ENCODE measurements at regions not wholly inside any gene's neighbourhood (a gene's known extent, or its start where the extent isn't known, plus 50 kb on each side); places are given as distances from the start of the nearest gene placed in this dataset.
A peak's percentile ranks its signal among the peaks of the same experiment; 100 is the strongest.

- H2BK120ac ChIP-seq (ENCODE audit: low read depth, low read length): no peak overlapping the region
- no peak overlapping the region for H3K27ac ChIP-seq (ENCODE audit: low read depth, low read length)
- WGBS (ENCODE audit: extremely low coverage, insufficient coverage, low lambda C conversion rate): no CpG with 5 or more reads among the region's 5 CpGs
- no peak overlapping the region for H3K4me2 ChIP-seq (ENCODE audit: low read length)
- H3K9ac ChIP-seq (ENCODE audit: low read length): no peak overlapping the region
- DNase-seq: peak; percentile 92
- no peak overlapping the region for H4K5ac ChIP-seq (ENCODE audit: low read length)
- peak overlapping the region; percentile 57 for H2BK15ac ChIP-seq (replicated peaks; ENCODE audit: low read depth)
- H3K56ac ChIP-seq (ENCODE audit: low read length): no peak overlapping the region
- no peaks in the 10 kb centered on the region for H3K36me3 ChIP-seq (ENCODE audit: control insufficient read depth, insufficient read depth, low read length)
- peak overlapping the region; percentile 39 for H3K18ac ChIP-seq (ENCODE audit: low read length)
- H3K4ac ChIP-seq (ENCODE audit: low read depth, low read length): no peak overlapping the region
- no peaks in the 10 kb centered on the region for H3K4me1 ChIP-seq (ENCODE audit: control insufficient read depth, low read depth, low read length)
- H3K23ac ChIP-seq (ENCODE audit: low read length): no peak overlapping the region
- no peak overlapping the region for H4K8ac ChIP-seq (ENCODE audit: low read depth, low read length)
- H2BK5ac ChIP-seq (ENCODE audit: low read length): no peak overlapping the region
- no peak overlapping the region for H2AK5ac ChIP-seq (ENCODE audit: low read length)
- no peaks in the 10 kb centered on the region for H3K27me3 ChIP-seq (ENCODE audit: insufficient read depth, low read length, poor library complexity)
- H3K79me1 ChIP-seq (ENCODE audit: low read length): no peaks in the 10 kb centered on the region
- no peak overlapping the region for H3K4me3 ChIP-seq (ENCODE audit: low read length)
- H3K79me2 ChIP-seq (ENCODE audit: control insufficient read depth, insufficient read depth, low read length): no peaks in the 10 kb centered on the region
Measured at GRCh38 chr4:144374065-144374464, 233.5 kb upstream of the GYPA start.

- no peak overlapping the region for H2BK5ac ChIP-seq (ENCODE audit: low read length)
- no peak overlapping the region for H3K56ac ChIP-seq (ENCODE audit: low read length)
- H3K4ac ChIP-seq (ENCODE audit: low read depth, low read length): no peak overlapping the region
- no peaks in the 10 kb centered on the region for H3K27me3 ChIP-seq (ENCODE audit: insufficient read depth, low read length, poor library complexity)
- no peak overlapping the region for H4K5ac ChIP-seq (ENCODE audit: low read length)
- no peaks in the 10 kb centered on the region for H3K36me3 ChIP-seq (ENCODE audit: control insufficient read depth, insufficient read depth, low read length)
- no peak overlapping the region for H3K27ac ChIP-seq (ENCODE audit: low read depth, low read length)
- H4K8ac ChIP-seq (ENCODE audit: low read depth, low read length): no peak overlapping the region
- H3K4me1 ChIP-seq (ENCODE audit: control insufficient read depth, low read depth, low read length): no peaks in the 10 kb centered on the region
- H3K9ac ChIP-seq (ENCODE audit: low read length): no peak overlapping the region
- H3K23ac ChIP-seq (ENCODE audit: low read length): no peak overlapping the region
- no peak overlapping the region for H2BK15ac ChIP-seq (replicated peaks; ENCODE audit: low read depth)
- H3K79me1 ChIP-seq (ENCODE audit: low read length): no peaks in the 10 kb centered on the region
- DNase-seq: peak; percentile 51
- H2AK5ac ChIP-seq (ENCODE audit: low read length): no peak overlapping the region
- WGBS (ENCODE audit: extremely low coverage, insufficient coverage, low lambda C conversion rate): no CpG with 5 or more reads among the region's 2 CpGs
- H3K4me2 ChIP-seq (ENCODE audit: low read length): no peak overlapping the region
- no peak overlapping the region for H2BK120ac ChIP-seq (ENCODE audit: low read depth, low read length)
- no peak overlapping the region for H3K4me3 ChIP-seq (ENCODE audit: low read length)
- no peak overlapping the region for H3K18ac ChIP-seq (ENCODE audit: low read length)
- H3K79me2 ChIP-seq (ENCODE audit: control insufficient read depth, insufficient read depth, low read length): no peaks in the 10 kb centered on the region
Measured at GRCh38 chr4:144376866-144377265, 236.3 kb upstream of the GYPA start.

- Histone ChIP-seq H3K18ac (ENCODE audit: low read length) (no peak overlapping the region), H3K27ac (ENCODE audit: low read depth, low read length) (no peak overlapping the region), H3K79me1 (ENCODE audit: low read length) (no peaks in the 10 kb centered on the region), H3K4me3 (ENCODE audit: low read length) (no peak overlapping the region), H3K4ac (ENCODE audit: low read depth, low read length) (no peak overlapping the region), H3K56ac (ENCODE audit: low read length) (no peak overlapping the region), H2AK5ac (ENCODE audit: low read length) (no peak overlapping the region), H2BK120ac (ENCODE audit: low read depth, low read length) (no peak overlapping the region), H3K27me3 (ENCODE audit: insufficient read depth, low read length, poor library complexity) (no peaks in the 10 kb centered on the region), H3K23ac (ENCODE audit: low read length) (no peak overlapping the region), H3K4me2 (ENCODE audit: low read length) (no peak overlapping the region), H3K9ac (ENCODE audit: low read length) (no peak overlapping the region), H4K5ac (ENCODE audit: low read length) (no peak overlapping the region), H2BK5ac (ENCODE audit: low read length) (no peak overlapping the region), H3K4me1 (ENCODE audit: control insufficient read depth, low read depth, low read length) (no peaks in the 10 kb centered on the region), H4K8ac (ENCODE audit: low read depth, low read length) (no peak overlapping the region), H3K79me2 (ENCODE audit: control insufficient read depth, insufficient read depth, low read length) (no peaks in the 10 kb centered on the region), H2BK15ac (replicated peaks; ENCODE audit: low read depth) (no peak overlapping the region), H3K36me3 (ENCODE audit: control insufficient read depth, insufficient read depth, low read length) (no peaks in the 10 kb centered on the region)
- DNase-seq: no peak
- WGBS (ENCODE audit: extremely low coverage, insufficient coverage, low lambda C conversion rate): no CpG with 5 or more reads among the region's 1 CpG
Measured at GRCh38 chr4:144384408-144384807, 243.9 kb upstream of the GYPA start.

- no peak overlapping the region for H3K4me3 ChIP-seq (ENCODE audit: low read length)
- no peak overlapping the region for H2BK5ac ChIP-seq (ENCODE audit: low read length)
- H3K27ac ChIP-seq (ENCODE audit: low read depth, low read length): no peak overlapping the region
- no peaks in the 10 kb centered on the region for H3K4me1 ChIP-seq (ENCODE audit: control insufficient read depth, low read depth, low read length)
- no peaks in the 10 kb centered on the region for H3K79me2 ChIP-seq (ENCODE audit: control insufficient read depth, insufficient read depth, low read length)
- no CpG with 5 or more reads among the region's 2 CpGs for WGBS (ENCODE audit: extremely low coverage, insufficient coverage, low lambda C conversion rate)
- DNase-seq: no peak
- H3K23ac ChIP-seq (ENCODE audit: low read length): no peak overlapping the region
- H3K36me3 ChIP-seq (ENCODE audit: control insufficient read depth, insufficient read depth, low read length): no peaks in the 10 kb centered on the region
- no peak overlapping the region for H2BK15ac ChIP-seq (replicated peaks; ENCODE audit: low read depth)
- H3K27me3 ChIP-seq (ENCODE audit: insufficient read depth, low read length, poor library complexity): no peaks in the 10 kb centered on the region
- H3K56ac ChIP-seq (ENCODE audit: low read length): no peak overlapping the region
- no peak overlapping the region for H3K18ac ChIP-seq (ENCODE audit: low read length)
- no peak overlapping the region for H3K9ac ChIP-seq (ENCODE audit: low read length)
- no peak overlapping the region for H4K8ac ChIP-seq (ENCODE audit: low read depth, low read length)
- no peak overlapping the region for H3K4me2 ChIP-seq (ENCODE audit: low read length)
- H2BK120ac ChIP-seq (ENCODE audit: low read depth, low read length): no peak overlapping the region
- no peaks in the 10 kb centered on the region for H3K79me1 ChIP-seq (ENCODE audit: low read length)
- H2AK5ac ChIP-seq (ENCODE audit: low read length): no peak overlapping the region
- no peak overlapping the region for H3K4ac ChIP-seq (ENCODE audit: low read depth, low read length)
- H4K5ac ChIP-seq (ENCODE audit: low read length): no peak overlapping the region
Measured at GRCh38 chr4:144399927-144400326, 246.0 kb upstream of the HHIP start.

GRCh38 chr4:144402176-144402575, 243.8 kb upstream of the HHIP start:
- H3K4ac ChIP-seq (ENCODE audit: low read depth, low read length): no peak overlapping the region
- H3K36me3 ChIP-seq (ENCODE audit: control insufficient read depth, insufficient read depth, low read length): no peaks in the 10 kb centered on the region
- no peak overlapping the region for H3K4me2 ChIP-seq (ENCODE audit: low read length)
- H3K27me3 ChIP-seq (ENCODE audit: insufficient read depth, low read length, poor library complexity): no peaks in the 10 kb centered on the region
- H4K5ac ChIP-seq (ENCODE audit: low read length): no peak overlapping the region
- no peak overlapping the region for H3K56ac ChIP-seq (ENCODE audit: low read length)
- H3K4me3 ChIP-seq (ENCODE audit: low read length): no peak overlapping the region
- H4K8ac ChIP-seq (ENCODE audit: low read depth, low read length): no peak overlapping the region
- no peak overlapping the region for H2BK5ac ChIP-seq (ENCODE audit: low read length)
- H2BK120ac ChIP-seq (ENCODE audit: low read depth, low read length): no peak overlapping the region
- H3K4me1 ChIP-seq (ENCODE audit: control insufficient read depth, low read depth, low read length): no peaks in the 10 kb centered on the region
- no peak overlapping the region for H3K9ac ChIP-seq (ENCODE audit: low read length)
- H2BK15ac ChIP-seq (replicated peaks; ENCODE audit: low read depth): no peak overlapping the region
- H3K79me2 ChIP-seq (ENCODE audit: control insufficient read depth, insufficient read depth, low read length): no peaks in the 10 kb centered on the region
- H2AK5ac ChIP-seq (ENCODE audit: low read length): no peak overlapping the region
- no peak overlapping the region for H3K18ac ChIP-seq (ENCODE audit: low read length)
- no peak overlapping the region for H3K23ac ChIP-seq (ENCODE audit: low read length)
- WGBS (ENCODE audit: extremely low coverage, insufficient coverage, low lambda C conversion rate): no CpG with 5 or more reads among the region's 2 CpGs
- H3K79me1 ChIP-seq (ENCODE audit: low read length): no peaks in the 10 kb centered on the region
- no peak overlapping the region for H3K27ac ChIP-seq (ENCODE audit: low read depth, low read length)
- DNase-seq: no peak

GRCh38 chr4:144402999-144403398, 243.0 kb upstream of the HHIP start:
- no peak overlapping the region for H2AK5ac ChIP-seq (ENCODE audit: low read length)
- no peak overlapping the region for H3K9ac ChIP-seq (ENCODE audit: low read length)
- no peaks in the 10 kb centered on the region for H3K79me2 ChIP-seq (ENCODE audit: control insufficient read depth, insufficient read depth, low read length)
- H3K27me3 ChIP-seq (ENCODE audit: insufficient read depth, low read length, poor library complexity): no peaks in the 10 kb centered on the region
- DNase-seq: no peak
- no peak overlapping the region for H4K5ac ChIP-seq (ENCODE audit: low read length)
- no peaks in the 10 kb centered on the region for H3K36me3 ChIP-seq (ENCODE audit: control insufficient read depth, insufficient read depth, low read length)
- no peaks in the 10 kb centered on the region for H3K79me1 ChIP-seq (ENCODE audit: low read length)
- no peak overlapping the region for H2BK5ac ChIP-seq (ENCODE audit: low read length)
- H3K4me1 ChIP-seq (ENCODE audit: control insufficient read depth, low read depth, low read length): no peaks in the 10 kb centered on the region
- H4K8ac ChIP-seq (ENCODE audit: low read depth, low read length): no peak overlapping the region
- no peak overlapping the region for H3K4me3 ChIP-seq (ENCODE audit: low read length)
- no peak overlapping the region for H3K18ac ChIP-seq (ENCODE audit: low read length)
- H3K27ac ChIP-seq (ENCODE audit: low read depth, low read length): no peak overlapping the region
- H3K23ac ChIP-seq (ENCODE audit: low read length): no peak overlapping the region
- H2BK15ac ChIP-seq (replicated peaks; ENCODE audit: low read depth): no peak overlapping the region
- no peak overlapping the region for H2BK120ac ChIP-seq (ENCODE audit: low read depth, low read length)
- no peak overlapping the region for H3K56ac ChIP-seq (ENCODE audit: low read length)
- no CpG with 5 or more reads among the region's 1 CpG for WGBS (ENCODE audit: extremely low coverage, insufficient coverage, low lambda C conversion rate)
- H3K4ac ChIP-seq (ENCODE audit: low read depth, low read length): no peak overlapping the region
- no peak overlapping the region for H3K4me2 ChIP-seq (ENCODE audit: low read length)

Measured in mesendoderm (in vitro differentiated cells).